Heart right ventricle (tissue), 16 donors: ENCODE measurements at regions not wholly inside any gene's neighbourhood (a gene's known extent, or its start where the extent isn't known, plus 50 kb on each side); places are given as distances from the start of the nearest gene placed in this dataset.

ENCODE experiments used
- ATAC-seq, 8 donors: fragments of 200-7000 bp; cut with Tn5 transposase; one replicate each; pipeline ENCODE4 v1.9.1; 2020; ENCODE audit warnings: mild to moderate bottlenecking in 8 of 8, moderate library complexity in 8 of 8, moderate number of reproducible peaks in 1 of 8
- DNase-seq, 2 donors: peaks; one replicate each; pipeline ENCODE4 v3.0.0-alpha.2; 2020
- H3K27ac ChIP-seq, 10 donors: fragments of 200-600 bp; sonication (generic) in 2 of 10; one replicate each; pipeline versions ENCODE4 v1.5.0 to v1.8.0; 2020 to 2022; ENCODE audit warnings: mild to moderate bottlenecking in 3 of 10
- H3K27me3 ChIP-seq, 7 donors: fragments of 200-600 bp; one replicate each; pipeline ENCODE4 v1.8.0; 2021 to 2022; ENCODE audit warnings: mild to moderate bottlenecking in 2 of 7
- H3K36me3 ChIP-seq, 9 donors: fragments of 200-600 bp; sonication (generic) in 1 of 9; one replicate each; pipeline versions ENCODE4 v1.5.0 to v1.8.0; 2020 to 2022; ENCODE audit warnings: mild to moderate bottlenecking in 2 of 9
- H3K4me1 ChIP-seq, 9 donors: fragments of 200-600 bp; sonication (generic) in 1 of 9; one replicate each; pipeline versions ENCODE4 v1.5.0 to v1.8.0; 2020 to 2022; ENCODE audit warnings: mild to moderate bottlenecking in 4 of 9
- H3K4me3 ChIP-seq, 10 donors: fragments of 200-600 bp; sonication (generic) in 2 of 10; one replicate each; pipeline versions ENCODE4 v1.5.0 to v1.8.0; 2020 to 2022; ENCODE audit warnings: mild to moderate bottlenecking in 7 of 10, moderate library complexity in 2 of 10
- H3K9me3 ChIP-seq, 11 donors: fragments of 200-600 bp in 10 of 11; sonication (generic) in 2 of 11; one replicate each; pipeline versions ENCODE4 v1.5.0 to v1.8.0; 2013 to 2022; ENCODE audit warnings: mild to moderate bottlenecking in 2 of 11, control low read depth in 1 of 11, moderate library complexity in 1 of 11
- CTCF ChIP-seq, 9 donors: fragments of 200-600 bp; sonication (generic) in 2 of 9; IDR thresholded peaks; one replicate each; pipeline versions ENCODE4 v1.5.0 to v1.8.0; 2021 to 2022; ENCODE audit warnings: antibody characterized with exemption in 9 of 9, mild to moderate bottlenecking in 5 of 9, moderate library complexity in 1 of 9
- WGBS, 2 donors: extraction: QIAGEN DNeasy Blood & Tissue Kit; methylation state at CpG; one replicate each; pipeline ENCODE4 v1.1.7; 2013; ENCODE audit warnings: inconsistent platforms in 1 of 2; 5-methylcytosine and 5-hydroxymethylcytosine counted together
- intact Hi-C, 10 donors: fragments of 100-400 bp; cut with DNase I; formaldehyde crosslinking; loops; one replicate each; pipeline versions ENCODE4 v1.11.1 to v1.14.2; 2022
- donor health status: Arrhythmogenic right ventricular cardiomyopathy.
- donor health status: ischemic (EF 13 %, LVEDD 7.1; RV severe dilation, severe dysfunction).
- donor health status: healthy with polysubstance abuse.
- donor health status: DM: no; HTN: yes; CAD: no.
- donor health status: DM: no; HTN: no; CAD: no.
- donor health status: ischemic (EF 25% LVEDD 6.9; RV normal size, moderate dysfunction).
- donor health status: ischemic (EF 25% LVEDD 5.7; RV mildly dilated, moderate dysfunction).
- donor health status: healthy.
- donor health status: DM: yes; HTN: yes; CAD: no.
- donor health status: Ischemic cardiomyopathy.
- donor health status: ischemic (EF 35%, LVEDD 5.7; RV mildly dilated, moderate dysfunction).
- donor health status: nonischemic (EF 11% LVEDD 7.7; RV severe dilation, severe dysfunction).
- donor health status: DM: yes; HTN: yes; CAD: no.
- donor health status: PGD.
- donor health status: ischemic (EF 29% LVEDD 5.4; RV normal size, mild dysfunction).
- donor health status: nonischemic (EF 23%, LVEDD 6.1; RV moderate dilation, normal function).

GRCh38 chr2:144217853-144218633 lies 301.9 kb downstream of the ZEB2 start:
- no peaks in the 10 kb centered on the region for H3K9me3 ChIP-seq
- H3K27ac ChIP-seq: no peak overlapping the region
- peak in 1 of 8 donors; percentile 54 for ATAC-seq
- no peak for TF ChIP-seq CTCF (IDR thresholded peaks at IDR 0.05)
- no peak overlapping the region for H3K4me3 ChIP-seq
- intact Hi-C loops: no loop called here
- H3K27me3 ChIP-seq: no peaks in the 10 kb centered on the region
- no peak for DNase-seq
- H3K36me3 ChIP-seq: no peaks in the 10 kb centered on the region
- H3K4me1 ChIP-seq: peaks cover 0 to 18% (median 14%) of the 10 kb centered on the region in 9 donors
- 47 to 72% methylated on average over 5 of the region's 5 CpGs for WGBS, 2 donors

GRCh38 chr2:144215701-144216675 lies 303.9 kb downstream of the ZEB2 start:
- DNase-seq (no peak), ATAC-seq (no peak)
- H3K4me1 ChIP-seq: peaks cover 0 to 18% (median 14%) of the 10 kb centered on the region in 9 donors
- H3K9me3 ChIP-seq: no peaks in the 10 kb centered on the region
- H3K27me3 ChIP-seq: no peaks in the 10 kb centered on the region
- H3K27ac ChIP-seq: no peak overlapping the region
- peaks cover 0 to under 1% (median 0%) of the 10 kb centered on the region in 9 donors for H3K36me3 ChIP-seq
- TF ChIP-seq CTCF (IDR thresholded peaks at IDR 0.05): no peak
- intact Hi-C loops: no loop called here
- 76% methylated on average over 2 of the region's 2 CpGs for WGBS, 2 donors
- no peak overlapping the region for H3K4me3 ChIP-seq

GRCh38 chr2:144215207-144215606 lies 304.7 kb downstream of the ZEB2 start:
- H3K4me1 ChIP-seq: peaks cover 0 to 17% (median 10%) of the 10 kb centered on the region in 9 donors
- H3K36me3 ChIP-seq: peaks cover 0 to 8% (median 0%) of the 10 kb centered on the region in 9 donors
- intact Hi-C loops: no loop called here

More at GRCh38 chr2:144215207-144215606, 304.7 kb downstream of the ZEB2 start:
- no peak for TF ChIP-seq CTCF (IDR thresholded peaks at IDR 0.05)
- H3K27ac ChIP-seq: no peak overlapping the region
- H3K27me3 ChIP-seq: no peaks in the 10 kb centered on the region
- 95 to 97% methylated on average over 1 of the region's 1 CpG for WGBS, 2 donors
- ATAC-seq: no peak
- H3K9me3 ChIP-seq: no peaks in the 10 kb centered on the region
- no peak for DNase-seq
- H3K4me3 ChIP-seq: no peak overlapping the region
